ENCODE measurements at regions not wholly inside any gene's neighbourhood (a gene's known extent, or its start where the extent isn't known, plus 50 kb on each side); places are given as distances from the start of the nearest gene placed in this dataset.

DNA sequence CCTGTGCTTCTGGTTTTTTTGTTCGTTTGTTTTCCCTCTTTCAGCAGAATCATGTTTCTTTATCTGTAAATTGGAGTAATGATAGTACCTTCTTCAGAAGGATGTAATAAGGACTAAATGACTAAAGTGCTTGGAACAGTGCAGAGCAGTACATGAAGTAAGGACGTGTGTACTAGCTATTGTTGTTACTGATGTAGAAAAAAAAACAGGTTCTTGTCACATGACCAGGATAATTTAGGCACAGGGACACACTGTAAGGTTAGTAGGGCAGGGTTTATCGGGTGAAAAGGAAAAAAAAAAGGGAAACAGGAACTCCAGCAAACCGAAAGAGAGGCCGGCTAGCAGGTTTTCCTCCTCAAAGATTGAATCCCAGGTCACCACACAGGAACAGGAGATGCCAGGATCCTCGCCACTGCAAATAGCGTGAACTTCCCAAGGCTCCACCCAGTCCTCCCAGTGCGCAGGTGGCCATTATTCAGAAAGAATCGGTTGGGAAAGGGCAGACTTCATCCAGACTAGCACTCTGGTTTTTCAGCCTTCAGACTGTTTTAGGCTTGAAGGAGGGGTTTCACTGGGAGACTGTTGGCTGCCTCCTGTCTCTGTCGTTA, 63.8 kb upstream of the PRRC2C start:
- TF ChIP-seq CTCF (IDR thresholded peaks at IDR 0.05) (no peak), EZH2 (IDR thresholded peaks at IDR 0.05; ENCODE audit: borderline replicate concordance, insufficient read depth, low read depth, low read length, poor library complexity, severe bottlenecking) (no peak)
